Thymus (tissue), 11 donors: ENCODE measurements at regions not wholly inside any gene's neighbourhood (a gene's known extent, or its start where the extent isn't known, plus 50 kb on each side); places are given as distances from the start of the nearest gene placed in this dataset.

Experiments used
- DNase-seq, 9 donors: peaks; one replicate each; pipeline ENCODE4 v3.0.0-alpha.2; 2013; ENCODE audit warnings: low spot score in 9 of 9, low read depth in 6 of 9, missing footprints in 1 of 9
- H3K27ac ChIP-seq, 2 donors: one replicate each; pipeline ENCODE4 v1.5.1; 2013; ENCODE audit warnings: control low read depth in 1 of 2, low read depth in 1 of 2, low read length in 1 of 2, mild to moderate bottlenecking in 1 of 2, moderate library complexity in 1 of 2
- H3K27me3 ChIP-seq, 2 donors: one replicate each; pipeline ENCODE4 v1.5.1; 2013; ENCODE audit warnings: low read length in 1 of 2; ENCODE audit not compliant: control insufficient read depth in 2 of 2, insufficient read depth in 1 of 2
- H3K36me3 ChIP-seq, 2 donors: one replicate each; pipeline ENCODE4 v1.5.1; 2013; ENCODE audit warnings: low read length in 1 of 2, mild to moderate bottlenecking in 1 of 2, moderate library complexity in 1 of 2; ENCODE audit not compliant: control insufficient read depth in 2 of 2, insufficient read depth in 2 of 2
- H3K4me1 ChIP-seq, 2 donors: one replicate each; pipeline ENCODE4 v1.5.1; 2013; ENCODE audit warnings: low read length in 2 of 2; ENCODE audit not compliant: control insufficient read depth in 2 of 2, insufficient read depth in 2 of 2
- H3K4me3 ChIP-seq, 2 donors: one replicate each; pipeline ENCODE4 v1.5.1; 2013; ENCODE audit warnings: low read length in 2 of 2, control low read depth in 1 of 2, mild to moderate bottlenecking in 1 of 2
- H3K9me3 ChIP-seq, 2 donors: one replicate each; pipeline ENCODE4 v1.5.1; 2013; ENCODE audit warnings: low read length in 1 of 2, mild to moderate bottlenecking in 1 of 2; ENCODE audit not compliant: control insufficient read depth in 2 of 2, insufficient read depth in 1 of 2
- WGBS: extraction: QIAGEN DNeasy Blood & Tissue Kit; methylation state at CpG from one replicate; pipeline ENCODE4 v1.1.7; 2013; 5-methylcytosine and 5-hydroxymethylcytosine counted together
- donor health status: healthy.

- no peaks in the 10 kb centered on the region for H3K9me3 ChIP-seq
- no peak for DNase-seq
- H3K27me3 ChIP-seq, result no peaks in the 10 kb centered on the region
- no peak overlapping the region for H3K27ac ChIP-seq
- H3K36me3 ChIP-seq, result no peaks in the 10 kb centered on the region
- peaks cover 11 to 12% of the 10 kb centered on the region in 2 donors for H3K4me1 ChIP-seq
- no peak overlapping the region for H3K4me3 ChIP-seq
- 93% methylated on average over 3 of the region's 3 CpGs for WGBS
These were observed 80.1 kb downstream of the ESM1 start for GRCh38 chr5:54905246-54905795.

DNA sequence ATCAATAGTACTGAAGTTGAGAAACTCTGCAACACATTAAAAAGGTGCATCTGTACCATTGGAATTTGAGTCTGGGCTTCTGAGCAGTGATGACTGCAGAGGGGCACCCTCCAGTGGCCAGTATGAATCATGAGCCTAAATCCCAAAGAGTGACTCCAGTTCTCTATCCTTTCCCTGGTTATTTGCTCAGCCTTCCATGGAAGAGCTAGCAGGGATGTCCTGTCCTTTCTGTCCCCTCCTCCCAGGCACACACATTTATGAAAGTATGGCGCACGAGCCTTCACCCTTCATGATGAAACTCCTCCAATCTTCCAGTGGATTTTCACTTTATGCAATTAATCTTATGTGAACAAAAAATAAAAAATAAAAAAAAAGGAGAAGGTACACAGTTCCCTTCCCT lies 81.0 kb downstream of the ESM1 start:
- no peak overlapping the region for H3K4me3 ChIP-seq
- no peak for DNase-seq
- no peak overlapping the region for H3K27ac ChIP-seq
- H3K36me3 ChIP-seq, result no peaks in the 10 kb centered on the region
- WGBS, result over 99% methylated on average over 2 of the region's 2 CpGs
- H3K9me3 ChIP-seq, result no peaks in the 10 kb centered on the region
- H3K4me1 ChIP-seq, result peaks cover 11 to 12% of the 10 kb centered on the region in 2 donors
- no peaks in the 10 kb centered on the region for H3K27me3 ChIP-seq

DNA sequence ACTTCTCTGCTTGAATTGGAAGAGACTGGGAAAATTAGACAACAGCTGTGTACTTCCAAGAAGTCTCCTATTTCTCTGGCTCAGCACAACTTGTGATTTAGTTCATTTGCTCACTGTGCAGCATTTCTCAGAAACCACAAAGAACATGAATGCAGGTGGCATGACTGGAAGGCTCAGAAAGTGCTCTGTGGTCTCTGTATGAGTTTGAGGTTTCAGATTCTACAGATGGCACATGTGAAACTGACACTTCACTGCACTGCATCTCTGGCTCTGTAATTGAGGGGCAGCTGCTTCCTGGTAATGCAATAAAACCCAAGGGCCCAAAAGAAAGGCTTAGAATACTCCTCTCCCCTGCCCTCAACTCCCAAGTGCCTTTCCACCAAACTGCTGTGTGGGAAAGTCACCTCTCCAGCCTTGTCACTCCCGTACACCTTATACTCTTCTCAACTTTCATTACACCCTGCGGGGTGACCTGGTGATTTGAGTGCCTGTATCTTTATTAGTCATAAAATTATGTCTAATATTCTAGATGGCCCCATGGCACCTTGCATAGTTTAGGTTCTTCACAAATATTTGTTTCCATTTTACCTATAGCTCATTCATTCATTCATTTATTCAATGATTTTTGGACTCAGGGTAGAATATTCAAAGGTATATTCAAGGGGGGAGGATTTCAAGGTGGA lies 82.5 kb downstream of the ESM1 start:
- H3K4me1 ChIP-seq, result peaks cover 11 to 12% of the 10 kb centered on the region in 2 donors
- no peak overlapping the region for H3K27ac ChIP-seq
- no peaks in the 10 kb centered on the region for H3K9me3 ChIP-seq
- no peaks in the 10 kb centered on the region for H3K27me3 ChIP-seq
- no peaks in the 10 kb centered on the region for H3K36me3 ChIP-seq
- WGBS, result 26% methylated on average over 2 of the region's 2 CpGs
- H3K4me3 ChIP-seq, result no peak overlapping the region
- DNase-seq, result peak; percentile 18 to 92 (median 56)

GRCh38 chr5:54900984-54901725 lies 84.2 kb downstream of the ESM1 start:
- Histone ChIP-seq H3K27me3 (no peaks in the 10 kb centered on the region), H3K4me1 (peaks cover 11 to 12% of the 10 kb centered on the region in 2 donors), H3K9me3 (no peaks in the 10 kb centered on the region), H3K36me3 (no peaks in the 10 kb centered on the region), H3K4me3 (no peak overlapping the region), H3K27ac (no peak overlapping the region)
- DNase-seq, result no peak
- WGBS, result 85% methylated on average over 13 of the region's 13 CpGs

DNA sequence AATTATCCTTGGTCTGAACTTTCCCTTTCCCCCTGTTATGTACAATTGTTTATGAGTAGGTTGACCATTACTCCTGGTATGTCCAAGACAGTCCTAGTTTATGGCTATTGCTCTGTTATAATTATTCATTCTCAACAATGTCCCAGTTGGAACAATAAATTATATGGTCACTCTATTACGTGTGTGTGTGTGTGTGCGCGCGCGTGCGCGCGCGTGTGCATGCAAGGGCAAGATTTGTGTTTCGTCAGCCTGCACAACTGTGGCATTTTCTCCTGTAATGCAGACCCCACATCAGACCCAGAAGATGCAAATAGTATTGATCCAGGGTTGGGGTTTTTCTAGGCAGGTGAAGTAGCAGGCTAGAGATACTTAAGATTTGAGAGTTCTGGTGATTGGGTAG lies 88.4 kb downstream of the ESM1 start:
- H3K27me3 ChIP-seq, result no peaks in the 10 kb centered on the region

DNA sequence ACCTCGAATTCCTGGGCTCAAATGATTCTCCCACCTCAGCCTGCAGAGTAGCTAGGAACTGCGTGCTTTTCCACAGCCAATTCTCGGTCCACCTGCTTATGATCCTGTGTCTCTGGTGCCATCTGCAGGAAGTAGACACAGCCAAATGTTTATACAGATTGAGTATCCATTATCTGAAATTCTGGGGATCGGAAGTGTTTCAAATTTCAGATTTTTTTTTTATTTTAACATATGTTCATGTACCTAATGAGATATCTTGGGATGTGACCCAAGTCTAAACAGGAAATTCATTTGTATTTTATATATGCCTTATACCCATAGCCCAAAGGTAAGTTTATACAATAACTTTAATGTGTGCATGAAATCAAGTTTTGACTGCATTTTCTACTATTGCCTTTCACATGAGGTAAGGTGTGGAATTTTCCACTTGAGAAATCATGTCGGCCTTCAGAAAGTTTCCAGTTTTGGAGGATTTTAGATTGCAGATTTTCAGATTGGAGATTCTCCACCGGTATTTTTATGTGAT lies 89.5 kb downstream of the ESM1 start:
- WGBS, result 67% methylated on average over 6 of the region's 6 CpGs
- H3K27me3 ChIP-seq, result no peaks in the 10 kb centered on the region

More for the DNA sequence above, 88.4 kb downstream of the ESM1 start:
- H3K27ac ChIP-seq, result no peak overlapping the region
- no peaks in the 10 kb centered on the region for H3K9me3 ChIP-seq
- 97% methylated on average over 10 of the region's 10 CpGs for WGBS
- no peak overlapping the region for H3K4me3 ChIP-seq
- no peak for DNase-seq
- H3K4me1 ChIP-seq, result peaks cover 0 to 5% of the 10 kb centered on the region in 2 donors
- H3K36me3 ChIP-seq, result no peaks in the 10 kb centered on the region

DNA sequence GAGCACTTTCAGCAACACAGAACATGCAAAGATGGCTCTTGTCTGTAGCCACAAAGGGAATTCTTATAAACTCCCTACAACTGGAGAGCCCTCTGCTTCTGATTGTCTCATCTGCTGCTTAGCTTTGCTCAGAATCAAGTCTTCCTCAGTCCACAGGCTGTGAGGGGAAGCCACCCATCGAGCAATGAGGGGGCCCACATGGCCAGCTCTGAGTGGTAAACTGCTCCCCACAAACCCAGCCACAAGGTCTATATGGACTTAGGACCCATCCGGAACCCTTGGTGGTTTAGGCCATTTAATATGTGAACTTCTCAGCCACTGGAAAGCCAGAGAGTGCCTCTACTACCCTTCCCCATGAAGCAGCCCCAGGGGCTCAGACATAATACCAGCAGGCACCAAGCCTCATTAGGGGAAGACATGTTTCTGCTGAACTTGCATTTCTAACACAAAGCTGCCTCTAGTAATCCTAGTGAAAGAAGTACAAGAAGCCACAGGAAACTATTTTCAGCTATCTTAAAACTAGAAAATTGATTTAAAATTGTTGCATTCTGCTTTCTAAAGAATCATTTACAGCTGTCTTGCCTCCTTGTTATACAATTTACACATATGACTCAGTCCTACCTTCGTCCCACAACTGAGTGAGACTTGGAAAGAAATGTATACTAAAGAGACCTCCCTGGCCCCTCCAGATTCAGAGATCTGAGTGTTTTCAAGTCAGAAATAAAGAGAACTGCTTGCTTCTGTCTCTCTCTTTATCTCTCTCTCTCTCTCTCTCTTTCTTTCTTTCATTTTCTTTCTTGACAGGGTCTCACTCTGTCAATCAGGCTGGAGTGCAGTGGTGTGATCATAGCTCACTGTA lies 90.2 kb downstream of the ESM1 start:
- Histone ChIP-seq H3K9me3 (no peaks in the 10 kb centered on the region), H3K4me1 (no peaks in the 10 kb centered on the region), H3K4me3 (no peak overlapping the region), H3K27ac (no peak overlapping the region), H3K36me3 (no peaks in the 10 kb centered on the region), H3K27me3 (peaks cover 0 to 2% of the 10 kb centered on the region in 2 donors)
- no peak for DNase-seq
- WGBS, result 90% methylated on average over 3 of the region's 3 CpGs

More for the DNA sequence above, 89.5 kb downstream of the ESM1 start:
- H3K4me1 ChIP-seq, result no peaks in the 10 kb centered on the region
- H3K9me3 ChIP-seq, result no peaks in the 10 kb centered on the region
- H3K36me3 ChIP-seq, result no peaks in the 10 kb centered on the region
- no peak overlapping the region for H3K27ac ChIP-seq
- no peak overlapping the region for H3K4me3 ChIP-seq
- peak in 1 of 9 donors; percentile 45 for DNase-seq

DNA sequence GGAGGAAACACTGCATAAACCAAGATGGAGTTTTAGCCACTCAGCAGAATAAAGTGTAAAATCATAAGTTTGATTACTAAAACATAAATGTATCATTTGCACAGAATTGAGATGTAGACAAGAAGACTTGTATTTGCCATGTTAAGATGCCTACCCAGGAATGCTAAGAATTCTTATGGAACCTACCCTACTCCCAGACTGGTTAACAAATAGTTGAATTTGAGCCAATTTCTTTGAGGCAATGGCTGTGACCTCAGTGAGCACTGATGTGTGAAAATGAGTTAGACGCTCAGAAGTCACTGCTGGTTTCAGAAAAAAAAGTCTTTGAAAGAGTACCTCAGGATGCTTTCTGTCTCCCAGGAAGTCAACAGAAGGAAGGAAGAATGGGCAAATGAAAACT lies 95.6 kb downstream of the ESM1 start:
- Histone ChIP-seq H3K9me3 (no peaks in the 10 kb centered on the region), H3K4me1 (no peaks in the 10 kb centered on the region), H3K27me3 (peaks cover 7 to 26% of the 10 kb centered on the region in 2 donors), H3K36me3 (no peaks in the 10 kb centered on the region), H3K4me3 (no peak overlapping the region), H3K27ac (no peak overlapping the region)
- 79% methylated on average over 1 of the region's 1 CpG for WGBS
- no peak for DNase-seq
